ENCODE measurements at regions not wholly inside any gene's neighbourhood (a gene's known extent, or its start where the extent isn't known, plus 50 kb on each side); places are given as distances from the start of the nearest gene placed in this dataset.

DNA sequence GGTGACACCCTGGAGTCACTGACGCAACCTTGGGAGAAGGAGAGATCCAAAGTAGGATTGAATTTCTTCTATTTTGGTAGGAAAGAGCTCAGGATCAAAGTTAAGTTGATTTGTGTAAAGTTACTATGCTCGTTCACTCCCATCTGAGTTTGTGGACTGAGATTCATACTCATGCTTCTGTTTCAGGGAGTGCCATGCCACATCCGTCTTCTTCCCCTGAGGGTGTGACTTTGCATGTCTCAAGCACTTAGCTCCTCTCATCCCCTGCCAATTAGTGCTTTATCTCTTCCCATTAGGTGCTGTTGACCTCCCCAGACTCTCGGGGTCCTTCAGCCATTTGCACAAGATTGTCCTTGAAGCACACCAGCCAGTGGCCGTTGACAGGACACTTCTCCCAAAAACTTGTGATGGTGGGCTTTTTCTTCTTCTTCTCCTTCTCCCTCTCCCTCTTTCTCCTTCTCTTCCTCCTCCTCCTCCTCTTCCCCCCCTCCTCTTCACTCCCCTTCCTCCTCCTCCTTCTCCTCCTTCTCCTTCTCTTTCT is 232.2 kb upstream of the KLF4 start:
- TF ChIP-seq, protein P1, sequence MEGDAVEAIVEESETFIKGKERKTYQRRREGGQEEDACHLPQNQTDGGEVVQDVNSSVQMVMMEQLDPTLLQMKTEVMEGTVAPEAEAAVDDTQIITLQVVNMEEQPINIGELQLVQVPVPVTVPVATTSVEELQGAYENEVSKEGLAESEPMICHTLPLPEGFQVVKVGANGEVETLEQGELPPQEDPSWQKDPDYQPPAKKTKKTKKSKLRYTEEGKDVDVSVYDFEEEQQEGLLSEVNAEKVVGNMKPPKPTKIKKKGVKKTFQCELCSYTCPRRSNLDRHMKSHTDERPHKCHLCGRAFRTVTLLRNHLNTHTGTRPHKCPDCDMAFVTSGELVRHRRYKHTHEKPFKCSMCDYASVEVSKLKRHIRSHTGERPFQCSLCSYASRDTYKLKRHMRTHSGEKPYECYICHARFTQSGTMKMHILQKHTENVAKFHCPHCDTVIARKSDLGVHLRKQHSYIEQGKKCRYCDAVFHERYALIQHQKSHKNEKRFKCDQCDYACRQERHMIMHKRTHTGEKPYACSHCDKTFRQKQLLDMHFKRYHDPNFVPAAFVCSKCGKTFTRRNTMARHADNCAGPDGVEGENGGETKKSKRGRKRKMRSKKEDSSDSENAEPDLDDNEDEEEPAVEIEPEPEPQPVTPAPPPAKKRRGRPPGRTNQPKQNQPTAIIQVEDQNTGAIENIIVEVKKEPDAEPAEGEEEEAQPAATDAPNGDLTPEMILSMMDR (conservative IDR thresholded peaks at IDR 0.05): no peak
- no peak overlapping the region for H3K27ac ChIP-seq

DNA sequence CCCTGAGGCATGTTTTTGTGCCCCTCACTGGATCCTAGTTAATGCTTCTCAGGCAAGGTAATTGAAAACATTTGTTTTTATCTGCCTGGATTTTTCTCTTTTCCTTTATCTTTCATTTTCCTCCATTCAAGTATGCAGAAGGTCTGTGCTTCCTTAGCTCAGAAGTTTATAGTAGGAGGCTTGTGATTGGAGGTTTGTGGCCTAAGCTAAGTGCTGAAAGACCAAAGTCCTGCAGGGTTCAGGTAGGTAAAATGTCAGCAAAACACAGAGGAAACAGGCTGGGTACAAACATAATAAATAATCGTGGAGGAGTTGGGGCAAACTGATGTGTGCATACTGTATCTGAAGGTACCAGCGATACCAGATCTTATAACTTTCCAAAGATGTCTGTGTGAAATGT is 230.9 kb upstream of the KLF4 start:
- TF ChIP-seq, protein P1 (conservative IDR thresholded peaks at IDR 0.05): no peak
- no peak overlapping the region for H3K27ac ChIP-seq

DNA sequence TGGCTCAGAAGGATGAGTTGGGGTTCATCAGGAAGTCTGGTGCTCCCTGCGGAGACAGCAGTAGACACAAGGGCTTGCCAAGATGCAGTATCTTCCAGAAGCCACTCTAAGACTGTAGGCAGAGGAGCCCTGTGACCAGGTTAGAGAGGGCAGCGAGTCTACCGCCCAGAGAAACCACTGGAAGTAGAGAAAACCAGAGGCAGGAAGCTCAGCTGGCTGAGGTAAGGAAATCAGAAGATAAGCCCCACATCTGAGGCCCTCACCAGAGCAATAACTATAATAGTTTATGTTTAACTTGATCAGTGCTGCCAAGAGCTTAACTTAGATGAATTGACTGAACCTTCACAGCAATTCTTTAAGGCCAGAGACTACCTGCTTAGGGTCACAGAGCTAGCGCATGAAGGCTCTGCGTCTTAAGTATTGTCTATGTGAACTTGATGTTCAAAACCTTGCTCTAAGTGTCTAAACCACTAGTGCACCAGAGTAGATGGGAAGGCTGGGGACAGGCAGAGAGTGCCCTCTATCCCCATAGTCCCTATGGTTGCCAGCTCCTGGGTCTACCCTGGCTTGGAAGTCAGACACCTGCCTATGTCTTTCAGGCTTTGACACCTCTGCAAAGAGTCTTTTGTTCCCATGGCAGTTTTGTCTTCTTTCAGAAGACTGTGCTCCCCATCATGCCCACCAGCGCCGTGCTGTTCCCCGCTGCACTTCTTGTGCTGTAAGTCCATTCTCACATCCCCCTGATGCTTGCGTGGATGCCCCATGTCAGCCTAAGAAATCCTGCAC is 228.2 kb upstream of the KLF4 start:
- no peak overlapping the region for H3K27ac ChIP-seq

DNA sequence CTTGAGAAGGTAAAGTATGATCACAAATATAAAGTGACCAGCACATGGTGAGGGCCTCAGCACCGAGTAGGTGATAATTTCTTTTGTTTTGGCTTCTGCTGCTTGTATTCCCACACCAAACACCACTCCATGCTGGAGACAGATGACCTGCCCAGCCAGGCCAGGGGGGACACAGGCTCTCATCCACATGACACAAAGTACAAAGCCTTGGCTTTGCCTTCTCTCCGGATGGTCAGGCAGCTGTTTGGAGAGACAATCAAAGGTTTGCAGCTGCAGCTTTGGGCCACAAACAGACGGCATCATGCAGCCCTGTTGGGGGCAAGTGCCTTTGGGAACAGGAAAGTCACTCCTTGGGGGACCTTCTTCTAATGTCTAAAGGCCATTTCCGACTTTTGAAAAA is 226.2 kb upstream of the KLF4 start:
- no peak overlapping the region for H3K27ac ChIP-seq
- TF ChIP-seq, protein P1 (conservative IDR thresholded peaks at IDR 0.05): no peak

More for the DNA sequence above, 228.2 kb upstream of the KLF4 start:
- TF ChIP-seq, protein P1 (conservative IDR thresholded peaks at IDR 0.05): no peak

DNA sequence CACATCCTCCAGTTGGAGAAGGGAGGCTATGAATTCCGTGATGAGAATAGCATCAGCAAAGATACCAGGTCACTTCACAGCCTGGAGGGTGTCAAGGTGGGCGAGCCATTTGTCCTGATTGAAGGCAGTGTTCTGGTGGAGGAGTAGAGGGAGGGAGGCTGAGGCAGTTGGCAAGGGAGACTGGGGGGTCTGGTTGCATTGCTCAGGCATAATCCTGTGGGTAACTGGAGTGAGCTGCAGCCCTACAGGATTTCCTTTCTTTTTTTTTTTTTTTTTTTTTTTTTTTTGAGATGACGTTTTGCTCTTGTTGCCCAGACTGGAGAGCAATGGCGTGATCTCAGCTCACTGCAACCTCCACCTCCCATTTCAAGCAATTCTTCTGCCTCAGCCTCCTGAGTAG is 223.9 kb upstream of the KLF4 start:
- no peak overlapping the region for H3K27ac ChIP-seq
- TF ChIP-seq, protein P1 (conservative IDR thresholded peaks at IDR 0.05): no peak

DNA sequence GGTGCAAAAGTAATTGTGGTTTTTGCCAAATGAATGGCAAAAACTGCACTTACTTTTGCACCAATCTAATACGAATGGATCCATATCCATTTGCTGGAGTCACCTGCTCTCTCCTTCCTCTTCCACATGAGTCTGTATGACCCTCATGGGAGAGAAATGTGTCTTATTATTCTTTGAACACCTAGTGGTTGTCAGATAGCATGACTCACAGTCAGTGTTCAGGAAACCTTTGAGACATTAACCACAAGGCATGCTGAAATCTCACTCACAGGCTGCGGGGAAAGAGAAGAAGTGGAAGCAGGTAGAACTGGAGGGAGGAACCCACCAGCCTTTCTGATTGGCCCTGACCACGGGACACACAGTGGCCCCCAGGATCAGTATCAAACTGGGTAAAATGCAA is 222.8 kb upstream of the KLF4 start:
- H3K27ac ChIP-seq: no peak overlapping the region
- TF ChIP-seq, protein P1 (conservative IDR thresholded peaks at IDR 0.05): no peak

DNA sequence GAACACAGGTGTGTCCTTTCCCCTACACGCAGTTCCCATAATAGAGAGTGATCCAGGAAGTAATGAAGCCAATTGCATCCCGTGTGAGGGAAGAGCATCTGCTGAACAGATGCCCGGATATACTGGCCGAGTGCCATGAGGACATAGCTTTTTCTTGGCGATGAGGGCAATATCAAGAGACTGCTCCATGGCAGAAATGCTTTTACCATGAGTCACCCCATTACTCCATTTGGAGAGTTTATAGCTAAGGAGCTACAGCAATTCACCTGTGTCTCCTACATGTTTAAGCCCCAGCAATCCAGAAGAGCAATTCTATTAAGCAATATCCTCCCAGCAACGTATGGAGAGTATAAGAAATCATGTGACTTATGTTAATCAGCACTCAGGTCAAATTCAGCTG is 222.0 kb upstream of the KLF4 start:
- TF ChIP-seq, protein P1 (conservative IDR thresholded peaks at IDR 0.05): no peak
- no peak overlapping the region for H3K27ac ChIP-seq
